ES-I3 (cell line): ENCODE measurements at regions not wholly inside any gene's neighbourhood (a gene's known extent, or its start where the extent isn't known, plus 50 kb on each side); places are given as distances from the start of the nearest gene placed in this dataset.

Experiments
- H3K36me3 ChIP-seq: 2 replicates; pipeline ENCODE4 v1.6.1; 2013; ENCODE audit warnings: mild to moderate bottlenecking, low read length, control low read depth, moderate library complexity; ENCODE audit not compliant: insufficient read depth
- H3K4me1 ChIP-seq: 2 replicates; pipeline ENCODE4 v1.6.1; 2013; ENCODE audit warnings: mild to moderate bottlenecking, control low read depth, low read length; ENCODE audit not compliant: insufficient read depth
- H3K9ac ChIP-seq: 2 replicates; pipeline ENCODE4 v1.6.1; 2013; ENCODE audit warnings: low read depth, mild to moderate bottlenecking, low read length, moderate library complexity
- H3K9me3 ChIP-seq: 2 replicates; pipeline ENCODE4 v1.6.1; 2013; ENCODE audit warnings: mild to moderate bottlenecking, low read length, moderate library complexity; ENCODE audit not compliant: control insufficient read depth, insufficient read depth

GRCh38 chr5:2288466-2288865, 405.7 kb upstream of the IRX4 start:
- H3K9me3 ChIP-seq = no peaks in the 10 kb centered on the region
- H3K36me3 ChIP-seq = no peaks in the 10 kb centered on the region
- no peaks in the 10 kb centered on the region for H3K4me1 ChIP-seq
- no peak overlapping the region for H3K9ac ChIP-seq

GRCh38 chr5:2286250-2286649, 403.5 kb upstream of the IRX4 start:
- H3K9me3 ChIP-seq = no peaks in the 10 kb centered on the region
- no peaks in the 10 kb centered on the region for H3K36me3 ChIP-seq
- H3K9ac ChIP-seq = no peak overlapping the region
- no peaks in the 10 kb centered on the region for H3K4me1 ChIP-seq

- Histone ChIP-seq H3K9me3 (no peaks in the 10 kb centered on the region), H3K9ac (no peak overlapping the region), H3K36me3 (no peaks in the 10 kb centered on the region), H3K4me1 (no peaks in the 10 kb centered on the region)
These were observed 402.0 kb upstream of the IRX4 start for GRCh38 chr5:2284678-2285077.

GRCh38 chr5:2283481-2284045, 400.8 kb upstream of the IRX4 start:
- no peak overlapping the region for H3K9ac ChIP-seq
- H3K4me1 ChIP-seq = no peaks in the 10 kb centered on the region
- no peaks in the 10 kb centered on the region for H3K9me3 ChIP-seq
- no peaks in the 10 kb centered on the region for H3K36me3 ChIP-seq

GRCh38 chr5:2282893-2283292, 400.2 kb upstream of the IRX4 start:
- H3K36me3 ChIP-seq = no peaks in the 10 kb centered on the region
- H3K4me1 ChIP-seq = no peaks in the 10 kb centered on the region
- no peaks in the 10 kb centered on the region for H3K9me3 ChIP-seq
- H3K9ac ChIP-seq = no peak overlapping the region

GRCh38 chr5:2282034-2282690, 399.4 kb upstream of the IRX4 start:
- Histone ChIP-seq H3K9ac (no peak overlapping the region), H3K36me3 (no peaks in the 10 kb centered on the region), H3K4me1 (no peaks in the 10 kb centered on the region), H3K9me3 (no peaks in the 10 kb centered on the region)

- Histone ChIP-seq H3K36me3 (no peaks in the 10 kb centered on the region), H3K9me3 (no peaks in the 10 kb centered on the region), H3K9ac (no peak overlapping the region), H3K4me1 (no peaks in the 10 kb centered on the region)
These were observed 398.7 kb upstream of the IRX4 start for GRCh38 chr5:2281446-2281845.

- Histone ChIP-seq H3K9ac (no peak overlapping the region), H3K9me3 (no peaks in the 10 kb centered on the region), H3K4me1 (no peaks in the 10 kb centered on the region), H3K36me3 (no peaks in the 10 kb centered on the region)
These were observed 397.6 kb upstream of the IRX4 start for GRCh38 chr5:2280318-2280717.

GRCh38 chr5:2278825-2279456, 396.2 kb upstream of the IRX4 start:
- Histone ChIP-seq H3K4me1 (no peaks in the 10 kb centered on the region), H3K9ac (no peak overlapping the region), H3K9me3 (no peaks in the 10 kb centered on the region), H3K36me3 (no peaks in the 10 kb centered on the region)

- Histone ChIP-seq H3K9me3 (no peaks in the 10 kb centered on the region), H3K36me3 (no peaks in the 10 kb centered on the region), H3K4me1 (no peaks in the 10 kb centered on the region), H3K9ac (no peak overlapping the region)
These were observed 395.2 kb upstream of the IRX4 start for GRCh38 chr5:2277886-2278285.

- no peaks in the 10 kb centered on the region for H3K9me3 ChIP-seq
- H3K9ac ChIP-seq = no peak overlapping the region
- H3K4me1 ChIP-seq = no peaks in the 10 kb centered on the region
- no peaks in the 10 kb centered on the region for H3K36me3 ChIP-seq
These were observed 393.4 kb upstream of the IRX4 start for GRCh38 chr5:2276101-2276500.

GRCh38 chr5:2272755-2273154, 390.0 kb upstream of the IRX4 start:
- Histone ChIP-seq H3K9ac (no peak overlapping the region), H3K4me1 (no peaks in the 10 kb centered on the region), H3K36me3 (no peaks in the 10 kb centered on the region), H3K9me3 (no peaks in the 10 kb centered on the region)

GRCh38 chr5:2272039-2272438, 389.3 kb upstream of the IRX4 start:
- Histone ChIP-seq H3K36me3 (no peaks in the 10 kb centered on the region), H3K9ac (no peak overlapping the region), H3K9me3 (no peaks in the 10 kb centered on the region), H3K4me1 (no peaks in the 10 kb centered on the region)

- H3K9me3 ChIP-seq = no peaks in the 10 kb centered on the region
- H3K4me1 ChIP-seq = no peaks in the 10 kb centered on the region
- no peak overlapping the region for H3K9ac ChIP-seq
- H3K36me3 ChIP-seq = no peaks in the 10 kb centered on the region
These were observed 388.6 kb upstream of the IRX4 start for GRCh38 chr5:2271316-2271715.

- no peaks in the 10 kb centered on the region for H3K9me3 ChIP-seq
- H3K36me3 ChIP-seq = no peaks in the 10 kb centered on the region
- no peaks in the 10 kb centered on the region for H3K4me1 ChIP-seq
- H3K9ac ChIP-seq = no peak overlapping the region
These were observed 387.7 kb upstream of the IRX4 start for GRCh38 chr5:2270467-2270866.
